Neutrophil (primary cell): ENCODE measurements at regions not wholly inside any gene's neighbourhood (a gene's known extent, or its start where the extent isn't known, plus 50 kb on each side); places are given as distances from the start of the nearest gene placed in this dataset.

Experiments
- H3K27ac ChIP-seq: fragments of 200-600 bp; sonication (generic); 2 replicates; pipeline ENCODE4 v1.5.1; 2016; ENCODE audit warnings: mild to moderate bottlenecking, moderate library complexity
- H3K27me3 ChIP-seq: fragments of 200-600 bp; sonication (generic); 2 replicates; pipeline ENCODE4 v1.6.0; 2016; ENCODE audit warnings: mild to moderate bottlenecking
- H3K36me3 ChIP-seq: fragments of 200-600 bp; sonication (generic); 2 replicates; pipeline ENCODE4 v1.5.1; 2017
- H3K4me1 ChIP-seq, 2 experiments: fragments of 200-600 bp in 1 of 2; sonication (generic) in 1 of 2; 1 replicate in 1 of 2; 2 replicates in 1 of 2; pipeline versions ENCODE4 v1.5.1 to v1.6.1; 2013 to 2016; ENCODE audit warnings: low read depth in 1 of 2, low read length in 1 of 2, mild to moderate bottlenecking in 1 of 2, moderate library complexity in 1 of 2; ENCODE audit not compliant: control insufficient read depth in 1 of 2, insufficient read depth in 1 of 2
- H3K4me3 ChIP-seq, 2 experiments: fragments of 200-600 bp in 1 of 2; sonication (generic) in 1 of 2; 1 replicate in 1 of 2; 2 replicates in 1 of 2; pipeline ENCODE4 v1.5.1; 2013 to 2016; ENCODE audit warnings: low read depth in 1 of 2, low read length in 1 of 2, mild to moderate bottlenecking in 1 of 2, moderate library complexity in 1 of 2
- H3K9me3 ChIP-seq: fragments of 200-600 bp; sonication (generic); 2 replicates; pipeline ENCODE4 v1.5.1; 2016
- CTCF ChIP-seq: fragments of 200-600 bp; sonication (generic); IDR thresholded peaks from 2 replicates; pipeline ENCODE4 v1.5.1; 2016; ENCODE audit warnings: antibody characterized with exemption

DNA sequence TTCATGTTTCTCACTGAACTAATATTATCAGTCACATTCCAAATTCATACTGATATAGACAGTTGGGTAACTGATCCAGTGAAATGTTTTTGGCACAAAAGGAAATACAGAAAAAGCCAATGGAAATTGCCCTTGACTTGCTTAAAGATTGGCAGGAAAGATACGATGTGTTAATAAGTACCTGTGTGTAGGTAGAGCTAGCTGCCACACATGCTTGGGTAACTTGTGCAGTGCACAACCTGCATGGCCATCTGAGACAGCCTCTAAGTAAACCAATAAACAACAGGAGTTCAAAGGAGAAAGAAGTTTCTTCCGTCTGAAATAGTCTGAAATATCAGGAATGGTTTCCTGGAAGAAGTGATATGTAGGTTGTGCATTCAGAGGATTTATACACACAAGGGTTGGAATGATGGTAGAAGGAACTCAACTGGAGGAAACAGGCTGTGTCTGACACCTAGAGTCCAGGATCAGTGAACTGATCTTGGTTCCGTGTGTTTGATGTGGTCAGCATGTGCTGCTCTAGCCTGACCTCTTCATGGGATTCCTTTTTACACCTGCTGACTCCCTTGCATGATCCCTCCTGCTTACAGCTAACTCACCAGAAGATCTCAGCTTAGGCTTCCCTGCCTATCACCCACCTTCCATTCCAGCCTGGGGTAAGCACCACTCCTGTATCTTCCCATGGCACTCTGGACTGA lies 81.4 kb upstream of the KRR1 start:
- Histone ChIP-seq H3K4me1 (no peaks in the 10 kb centered on the region), H3K27me3 (no peaks in the 10 kb centered on the region), H3K36me3 (no peaks in the 10 kb centered on the region), H3K27ac (no peak overlapping the region), H3K9me3 (no peaks in the 10 kb centered on the region), H3K4me3 (no peak overlapping the region)
- no peak for TF ChIP-seq CTCF

- Histone ChIP-seq H3K27ac (no peak overlapping the region), H3K9me3 (no peaks in the 10 kb centered on the region), H3K36me3 (no peaks in the 10 kb centered on the region), H3K4me1 (no peaks in the 10 kb centered on the region), H3K4me3 (no peak overlapping the region), H3K27me3 (no peaks in the 10 kb centered on the region)
- TF ChIP-seq CTCF, result no peak
Observed at GRCh38 chr12:75592086-75592485, 80.7 kb upstream of the KRR1 start.

- Histone ChIP-seq H3K9me3 (no peaks in the 10 kb centered on the region), H3K27ac (no peak overlapping the region), H3K27me3 (no peaks in the 10 kb centered on the region), H3K4me1 (no peaks in the 10 kb centered on the region), H3K4me3 (no peak overlapping the region), H3K36me3 (no peaks in the 10 kb centered on the region)
- TF ChIP-seq CTCF, result no peak
Observed at GRCh38 chr12:75591628-75592027, 80.2 kb upstream of the KRR1 start.

DNA sequence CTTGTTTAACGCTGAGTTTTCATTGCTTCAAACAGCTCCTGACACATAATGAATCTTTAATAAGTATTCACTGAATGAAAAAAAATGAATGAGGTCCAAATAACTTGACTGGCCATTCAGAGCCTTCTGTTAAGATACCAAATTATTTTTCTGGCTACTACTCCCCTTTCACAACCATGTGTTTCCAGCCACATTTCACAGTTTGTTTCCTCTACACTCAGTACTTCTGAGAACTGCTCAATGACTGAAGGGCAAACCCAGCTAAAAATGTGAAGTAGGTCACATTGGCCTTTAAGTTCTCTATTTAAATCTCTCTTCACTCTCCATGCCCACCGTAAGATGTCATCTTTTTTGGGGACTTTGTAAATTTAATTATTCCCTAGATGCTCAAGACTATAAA lies 78.4 kb upstream of the KRR1 start:
- Histone ChIP-seq H3K27me3 (no peaks in the 10 kb centered on the region), H3K27ac (no peak overlapping the region), H3K4me1 (no peaks in the 10 kb centered on the region), H3K36me3 (no peaks in the 10 kb centered on the region), H3K4me3 (no peak overlapping the region), H3K9me3 (no peaks in the 10 kb centered on the region)
- TF ChIP-seq CTCF, result no peak

DNA sequence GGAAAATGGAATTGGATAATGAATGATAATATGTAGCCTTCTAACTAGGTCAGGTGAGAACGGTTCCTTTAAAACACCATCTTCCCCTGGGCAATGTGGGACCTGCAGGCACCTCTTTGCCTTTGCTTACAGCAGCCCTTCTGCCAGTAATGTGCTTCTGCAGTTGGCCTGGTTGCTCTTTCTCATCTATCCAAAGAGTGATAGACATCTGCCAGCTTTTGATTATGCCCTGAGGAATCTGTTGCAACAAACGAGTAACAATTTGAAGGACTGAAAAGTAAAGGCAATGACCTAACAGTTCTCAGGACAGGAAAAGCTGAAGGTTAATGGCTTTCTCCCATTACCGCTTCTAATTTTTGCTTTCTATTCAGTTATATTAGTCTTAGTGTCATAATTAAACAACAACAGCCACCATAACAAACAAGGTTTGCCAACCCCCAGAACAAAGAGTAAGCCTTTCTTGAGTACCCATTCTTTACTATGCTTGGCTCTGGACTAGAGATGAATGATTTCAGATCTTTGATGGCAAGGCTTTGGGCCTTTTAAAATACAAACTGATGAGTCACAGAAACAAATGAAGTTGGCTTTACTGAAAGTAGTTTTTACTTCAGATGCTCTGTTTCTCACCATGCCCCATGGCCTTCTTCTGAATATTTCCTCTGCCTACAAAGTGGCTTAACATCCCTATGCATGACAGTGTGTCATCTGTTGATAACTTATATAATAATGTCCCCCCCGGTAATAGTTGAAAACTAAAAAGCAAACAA lies 76.1 kb upstream of the KRR1 start:
- no peak for TF ChIP-seq CTCF
- no peaks in the 10 kb centered on the region for H3K9me3 ChIP-seq
- no peaks in the 10 kb centered on the region for H3K27me3 ChIP-seq
- H3K36me3 ChIP-seq, result no peaks in the 10 kb centered on the region
- no peaks in the 10 kb centered on the region for H3K4me1 ChIP-seq
- no peak overlapping the region for H3K4me3 ChIP-seq
- H3K27ac ChIP-seq, result no peak overlapping the region
